Retinal pigment epithelial cell (primary cell): ENCODE measurements at regions not wholly inside any gene's neighbourhood (a gene's known extent, or its start where the extent isn't known, plus 50 kb on each side); places are given as distances from the start of the nearest gene placed in this dataset.

ENCODE experiments used
- DNase-seq: peaks from one replicate; pipeline ENCODE4 v3.0.0-alpha.2; 2010; ENCODE audit warnings: low read depth
- H3K4me3 ChIP-seq: 2 replicates; pipeline ENCODE4 v1.5.1; 2011; ENCODE audit warnings: mild to moderate bottlenecking, low read length, control low read depth, moderate library complexity
- TF ChIP-seq, protein P1 (sequence below): conservative IDR thresholded peaks from 2 replicates; pipeline ENCODE4 v1.5.1; 2011; ENCODE audit warnings: low read depth, low read length, control low read depth, inconsistent platforms

DNA sequence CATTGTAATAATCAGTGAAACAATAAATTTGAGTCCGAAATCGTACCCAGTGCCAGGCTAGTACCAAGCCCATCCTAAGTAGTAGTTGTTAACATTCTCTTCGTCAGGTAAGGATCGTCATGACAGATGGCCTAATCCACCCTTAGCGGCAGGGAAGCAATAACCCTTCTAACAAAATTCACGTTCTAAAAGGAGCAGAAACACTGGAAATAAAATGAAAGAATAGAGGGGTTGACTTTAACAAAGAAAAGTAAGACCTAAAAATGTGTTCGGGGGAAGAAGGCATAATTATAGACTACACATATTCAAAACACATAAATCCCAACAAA is 142.7 kb downstream of the CPEB2 start:
- no peak overlapping the region for H3K4me3 ChIP-seq
- no peak for DNase-seq
- TF ChIP-seq, protein P1, sequence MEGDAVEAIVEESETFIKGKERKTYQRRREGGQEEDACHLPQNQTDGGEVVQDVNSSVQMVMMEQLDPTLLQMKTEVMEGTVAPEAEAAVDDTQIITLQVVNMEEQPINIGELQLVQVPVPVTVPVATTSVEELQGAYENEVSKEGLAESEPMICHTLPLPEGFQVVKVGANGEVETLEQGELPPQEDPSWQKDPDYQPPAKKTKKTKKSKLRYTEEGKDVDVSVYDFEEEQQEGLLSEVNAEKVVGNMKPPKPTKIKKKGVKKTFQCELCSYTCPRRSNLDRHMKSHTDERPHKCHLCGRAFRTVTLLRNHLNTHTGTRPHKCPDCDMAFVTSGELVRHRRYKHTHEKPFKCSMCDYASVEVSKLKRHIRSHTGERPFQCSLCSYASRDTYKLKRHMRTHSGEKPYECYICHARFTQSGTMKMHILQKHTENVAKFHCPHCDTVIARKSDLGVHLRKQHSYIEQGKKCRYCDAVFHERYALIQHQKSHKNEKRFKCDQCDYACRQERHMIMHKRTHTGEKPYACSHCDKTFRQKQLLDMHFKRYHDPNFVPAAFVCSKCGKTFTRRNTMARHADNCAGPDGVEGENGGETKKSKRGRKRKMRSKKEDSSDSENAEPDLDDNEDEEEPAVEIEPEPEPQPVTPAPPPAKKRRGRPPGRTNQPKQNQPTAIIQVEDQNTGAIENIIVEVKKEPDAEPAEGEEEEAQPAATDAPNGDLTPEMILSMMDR, result no peak

DNA sequence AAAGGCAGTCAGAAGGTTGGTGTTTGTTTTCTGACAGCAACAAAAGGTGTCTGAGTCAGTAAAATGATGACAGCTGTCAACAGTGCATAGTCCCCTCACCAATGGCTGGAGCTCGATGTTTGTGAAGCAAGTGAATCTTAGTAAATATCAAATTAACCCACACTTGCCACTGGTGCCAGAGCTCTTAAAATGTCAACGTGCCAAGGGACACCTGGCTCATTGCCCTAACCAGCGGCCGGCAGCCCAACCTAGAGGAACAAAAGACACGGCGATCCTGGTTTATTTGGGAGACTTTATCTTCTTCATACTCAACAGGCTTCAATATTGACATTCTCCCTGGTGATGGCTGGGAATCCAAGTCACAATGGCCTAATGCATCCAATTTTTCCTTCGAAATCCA is 143.4 kb downstream of the CPEB2 start:
- no peak overlapping the region for H3K4me3 ChIP-seq
- TF ChIP-seq, protein P1, result no peak
- DNase-seq, result no peak

DNA sequence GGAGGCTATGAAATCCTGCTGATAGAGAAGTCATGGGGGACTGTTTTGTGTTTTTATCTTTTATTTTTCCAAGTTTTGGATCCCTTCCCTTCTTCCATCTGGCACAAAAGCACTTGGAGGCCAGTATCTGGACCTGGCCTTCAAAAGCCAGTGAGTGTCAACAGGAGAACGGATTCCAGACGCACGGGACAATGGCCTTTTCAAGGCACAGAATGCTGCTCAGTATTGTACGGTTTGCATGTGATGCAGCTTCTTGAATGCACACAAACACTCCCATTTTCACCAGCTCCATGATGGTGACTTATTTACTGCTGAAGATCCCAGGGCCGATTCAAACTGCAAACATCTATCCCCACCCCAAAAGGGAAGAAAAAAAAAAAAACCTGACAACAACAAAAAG is 145.4 kb downstream of the CPEB2 start:
- H3K4me3 ChIP-seq, result no peak overlapping the region
- DNase-seq, result no peak
- TF ChIP-seq, protein P1, result no peak

DNA sequence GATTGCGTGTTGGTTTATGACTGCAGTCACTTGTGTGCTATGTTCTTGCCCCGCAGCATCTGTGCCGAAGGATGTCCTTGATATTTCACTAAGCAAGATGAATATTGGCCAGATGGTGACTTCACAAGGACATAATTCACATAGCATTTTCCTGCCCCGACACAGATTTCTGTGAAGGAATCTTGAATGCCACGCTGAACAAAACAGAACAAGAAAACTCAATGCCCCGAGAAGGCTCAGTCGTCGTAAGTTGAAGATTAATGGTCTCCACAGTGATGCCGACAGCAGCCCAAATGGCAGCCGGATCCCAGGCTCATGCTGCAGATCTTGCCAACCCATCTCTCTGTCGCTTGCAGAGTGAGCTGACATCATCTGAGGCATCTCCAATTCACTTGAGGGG is 145.9 kb downstream of the CPEB2 start:
- no peak for DNase-seq
- TF ChIP-seq, protein P1, result no peak
- no peak overlapping the region for H3K4me3 ChIP-seq

DNA sequence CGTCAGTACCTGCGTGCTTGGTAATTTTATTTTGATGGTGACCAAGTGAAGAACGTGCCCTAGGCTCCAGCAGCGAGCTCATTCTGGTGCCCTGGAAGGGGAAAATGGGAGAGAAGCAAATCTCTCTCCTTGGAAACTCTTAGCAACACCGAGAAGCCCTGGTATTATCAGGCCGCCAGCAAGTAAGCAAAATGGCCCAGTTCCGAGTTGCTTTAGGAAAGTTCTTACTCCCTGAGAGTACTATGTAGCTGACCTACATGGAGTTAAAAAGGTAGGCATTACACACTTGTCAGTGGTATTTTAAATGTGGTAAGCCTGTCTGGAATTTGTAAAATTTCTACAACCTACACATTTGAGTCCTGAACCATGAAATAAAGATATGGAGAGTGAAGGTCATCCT is 146.4 kb downstream of the CPEB2 start:
- DNase-seq, result no peak
- H3K4me3 ChIP-seq, result no peak overlapping the region
- TF ChIP-seq, protein P1, result no peak

DNA sequence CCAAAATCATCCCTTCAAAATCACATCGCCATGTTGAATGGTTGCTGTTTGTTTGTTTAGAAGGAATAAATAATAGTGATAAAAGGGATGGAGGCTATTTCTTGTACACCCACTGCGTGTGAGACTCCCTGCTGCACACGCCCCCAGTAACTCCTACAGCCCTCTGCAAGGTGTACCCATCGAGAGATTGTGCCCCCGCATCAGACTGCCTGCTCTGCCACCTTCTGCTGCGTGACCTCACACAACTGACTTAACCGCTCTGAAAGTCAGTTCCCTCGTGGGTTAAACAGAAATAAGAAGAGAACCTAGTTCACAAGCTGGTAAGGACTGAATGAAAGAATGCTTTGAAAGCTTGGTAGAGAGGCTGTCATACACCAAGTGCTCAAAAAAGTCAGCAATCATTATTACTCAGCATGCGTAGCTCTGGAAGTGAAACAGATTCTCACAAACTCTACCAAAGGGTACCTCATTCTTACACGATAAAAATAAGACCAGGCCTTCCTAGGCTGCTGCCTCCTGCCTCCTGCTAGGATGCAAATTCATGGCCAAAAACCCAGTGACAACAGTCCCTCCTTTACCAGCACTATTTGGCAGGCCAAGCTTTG is 147.1 kb downstream of the CPEB2 start:
- no peak for DNase-seq
- TF ChIP-seq, protein P1, result no peak

DNA sequence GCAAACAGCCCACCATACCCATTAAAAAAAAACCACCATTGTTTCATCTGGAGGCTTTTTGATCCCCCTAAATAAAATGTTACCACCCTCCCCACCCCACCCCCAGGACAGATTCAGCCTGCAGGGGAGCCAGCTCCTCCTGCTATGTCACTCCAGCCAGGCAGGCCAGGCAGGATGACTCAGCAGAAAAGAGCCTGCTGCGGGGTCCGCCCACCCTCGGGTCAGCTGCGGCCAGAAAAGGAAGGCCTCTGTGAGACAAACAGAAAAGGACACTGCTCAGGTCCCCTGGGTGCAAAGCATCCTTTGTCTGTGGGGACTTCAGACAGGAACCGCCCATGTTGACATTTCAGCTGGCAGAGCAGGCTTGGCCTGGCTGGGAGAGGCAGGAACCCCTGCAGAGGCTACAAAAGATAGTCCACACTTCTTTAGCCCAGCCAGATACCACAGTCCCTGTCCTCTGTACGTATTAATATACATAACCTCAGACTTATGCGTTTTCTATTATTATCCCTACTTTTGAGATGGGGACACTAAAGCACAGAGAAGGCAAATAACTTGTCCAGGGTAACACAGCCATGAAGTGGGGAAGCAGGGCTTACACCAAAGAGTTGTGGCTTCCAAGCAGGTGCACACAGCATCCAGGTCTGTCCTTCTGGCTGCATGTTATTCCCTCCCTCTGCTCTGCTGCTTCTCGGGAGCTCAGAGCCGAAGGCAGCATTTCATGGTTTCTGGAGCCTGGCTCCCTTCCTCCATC is 147.7 kb downstream of the CPEB2 start:
- TF ChIP-seq, protein P1, result no peak
- DNase-seq, result no peak
- no peak overlapping the region for H3K4me3 ChIP-seq

More for the DNA sequence above, 147.1 kb downstream of the CPEB2 start:
- no peak overlapping the region for H3K4me3 ChIP-seq
